BE2C (cell line): ENCODE measurements at regions not wholly inside any gene's neighbourhood (a gene's known extent, or its start where the extent isn't known, plus 50 kb on each side); places are given as distances from the start of the nearest gene placed in this dataset.
"Not testable (repeated sequence)": the region's sequence is repeated elsewhere in the genome, so short reads cannot be mapped to it uniquely, and the experiment has no call there.

Source experiments
- DNase-seq: peaks from one replicate; pipeline ENCODE4 v3.0.0-alpha.2; 2020
- H3K27me3 ChIP-seq: fragments of 250-450 bp; sonication (Bioruptor Pico); 2 replicates; pipeline ENCODE4 v1.5.1; 2020; ENCODE audit warnings: mild to moderate bottlenecking
- H3K36me3 ChIP-seq: fragments of 250-450 bp; sonication (Bioruptor Pico); 2 replicates; pipeline ENCODE4 v1.5.1; 2020; ENCODE audit warnings: mild to moderate bottlenecking
- H3K4me1 ChIP-seq: fragments of 250-450 bp; sonication (Bioruptor Pico); 2 replicates; pipeline ENCODE4 v1.5.1; 2020
- H3K4me3 ChIP-seq: 2 replicates; pipeline ENCODE4 v1.5.1; 2011; ENCODE audit warnings: low read depth, low read length
- H3K9me3 ChIP-seq: fragments of 250-450 bp; sonication (Bioruptor Pico); 2 replicates; pipeline ENCODE4 v1.5.1; 2020
- CTCF ChIP-seq: IDR thresholded peaks from 2 replicates; pipeline ENCODE4 v1.5.1; 2012; ENCODE audit warnings: mild to moderate bottlenecking, low read depth, low read length

GRCh38 chr2:61664190-61664589, 126.0 kb upstream of the XPO1 start:
- Histone ChIP-seq H3K4me1 (no peaks in the 10 kb centered on the region), H3K27me3 (no peaks in the 10 kb centered on the region), H3K4me3 (no peak overlapping the region), H3K9me3 (no peaks in the 10 kb centered on the region), H3K36me3 (no peaks in the 10 kb centered on the region)
- DNase-seq, result no peak
- TF ChIP-seq CTCF, result no peak

GRCh38 chr2:61662990-61663389, 124.8 kb upstream of the XPO1 start:
- no peaks in the 10 kb centered on the region for H3K4me1 ChIP-seq
- H3K4me3 ChIP-seq, result no peak overlapping the region
- no peaks in the 10 kb centered on the region for H3K36me3 ChIP-seq
- no peak for DNase-seq
- H3K27me3 ChIP-seq, result no peaks in the 10 kb centered on the region
- H3K9me3 ChIP-seq, result no peaks in the 10 kb centered on the region
- no peak for TF ChIP-seq CTCF

- no peak for DNase-seq
- no peak for TF ChIP-seq CTCF
- H3K9me3 ChIP-seq, result no peaks in the 10 kb centered on the region
- no peaks in the 10 kb centered on the region for H3K36me3 ChIP-seq
- H3K4me1 ChIP-seq, result no peaks in the 10 kb centered on the region
- no peak overlapping the region for H3K4me3 ChIP-seq
- H3K27me3 ChIP-seq, result no peaks in the 10 kb centered on the region
Observed at GRCh38 chr2:61660511-61661388, 122.6 kb upstream of the XPO1 start.

GRCh38 chr2:61658841-61659780, 121.0 kb upstream of the XPO1 start:
- Histone ChIP-seq H3K36me3 (no peaks in the 10 kb centered on the region), H3K4me3 (no peak overlapping the region), H3K9me3 (no peaks in the 10 kb centered on the region), H3K27me3 (no peaks in the 10 kb centered on the region), H3K4me1 (no peaks in the 10 kb centered on the region)
- TF ChIP-seq CTCF, result peak; percentile 49
- DNase-seq, result no peak

GRCh38 chr2:61649946-61650345, 111.8 kb upstream of the XPO1 start:
- H3K4me3 ChIP-seq, H3K27me3 ChIP-seq, H3K9me3 ChIP-seq, DNase-seq, H3K4me1 ChIP-seq, H3K36me3 ChIP-seq: not testable (repeated sequence)

- no peak for TF ChIP-seq CTCF
- no peaks in the 10 kb centered on the region for H3K27me3 ChIP-seq
- no peaks in the 10 kb centered on the region for H3K36me3 ChIP-seq
- H3K4me1 ChIP-seq, result no peaks in the 10 kb centered on the region
- no peak overlapping the region for H3K4me3 ChIP-seq
- no peaks in the 10 kb centered on the region for H3K9me3 ChIP-seq
- no peak for DNase-seq
Observed at GRCh38 chr2:61649021-61649420, 110.9 kb upstream of the XPO1 start.
